Aorta (tissue), 5 donors: ENCODE measurements at regions not wholly inside any gene's neighbourhood (a gene's known extent, or its start where the extent isn't known, plus 50 kb on each side); places are given as distances from the start of the nearest gene placed in this dataset.

ENCODE experiments used
- ATAC-seq: fragments of 200-7000 bp; cut with Tn5 transposase; one replicate; pipeline ENCODE4 v1.9.1; 2022; ENCODE audit warnings: moderate library complexity; ENCODE audit not compliant: low FRiP score
- DNase-seq, 2 donors: peaks; one replicate each; pipeline ENCODE4 v3.0.0-alpha.2; 2020
- H3K27ac ChIP-seq, 2 donors: one replicate each; pipeline ENCODE4 v1.5.1; 2013; ENCODE audit warnings: low read length in 2 of 2, mild to moderate bottlenecking in 2 of 2, moderate library complexity in 2 of 2, control low read depth in 1 of 2, inconsistent platforms in 1 of 2, low read depth in 1 of 2
- H3K27me3 ChIP-seq, 2 donors: one replicate each; pipeline ENCODE4 v1.6.1; 2013; ENCODE audit warnings: control low read depth in 1 of 2, low read length in 1 of 2, mild to moderate bottlenecking in 1 of 2, moderate library complexity in 1 of 2; ENCODE audit not compliant: insufficient read depth in 2 of 2, control insufficient read depth in 1 of 2
- H3K36me3 ChIP-seq, 2 donors: one replicate each; pipeline ENCODE4 v1.6.1; 2013; ENCODE audit warnings: control low read depth in 1 of 2, low read length in 1 of 2, mild to moderate bottlenecking in 1 of 2; ENCODE audit not compliant: insufficient read depth in 2 of 2, control insufficient read depth in 1 of 2
- H3K4me1 ChIP-seq, 2 donors: one replicate each; pipeline ENCODE4 v1.6.1; 2013; ENCODE audit warnings: low read length in 2 of 2, control low read depth in 1 of 2, mild to moderate bottlenecking in 1 of 2, moderate library complexity in 1 of 2; ENCODE audit not compliant: insufficient read depth in 2 of 2, control insufficient read depth in 1 of 2
- H3K4me3 ChIP-seq, 2 donors: one replicate each; pipeline ENCODE4 v1.5.1; 2013; ENCODE audit warnings: low read length in 2 of 2, control low read depth in 1 of 2, mild to moderate bottlenecking in 1 of 2
- H3K9me3 ChIP-seq: one replicate; pipeline ENCODE4 v1.6.1; 2013; ENCODE audit warnings: mild to moderate bottlenecking, low read length; ENCODE audit not compliant: control insufficient read depth
- whole genome bisulfite sequencing, 2 donors: extraction: QIAGEN DNeasy Blood & Tissue Kit; methylation state at CpG; one replicate each; pipeline ENCODE4 v1.1.7; 2013; 5-methylcytosine and 5-hydroxymethylcytosine counted together
- intact Hi-C, 2 donors: fragments of 100-400 bp; cut with DNase I; formaldehyde crosslinking; loops; one replicate each; pipeline versions ENCODE4 v1.14.2 to v1.15.0; 2022
- donor health status: healthy with polysubstance abuse.
- donor health status: Bipolar disorder and iron deficiency.
- donor health status: DM: no; HTN: no; CAD: no.
- donor health status: DM: no; HTN: no; CAD: no.
- donor health status: DM: yes; HTN: yes; CAD: no.

- WGBS, 2 donors: 90 to 93% methylated on average over 1 of the region's 1 CpG
- ATAC-seq: no peak
Measured at GRCh38 chr11:15580056-15580774, 465.5 kb downstream of the INSC start.

GRCh38 chr11:15580775-15581095 lies 466.0 kb downstream of the INSC start:
- Histone ChIP-seq H3K36me3 (no peaks in the 10 kb centered on the region), H3K4me1 (no peaks in the 10 kb centered on the region), H3K27me3 (peaks cover 0 to 2% of the 10 kb centered on the region in 2 donors), H3K27ac (no peak overlapping the region), H3K4me3 (no peak overlapping the region), H3K9me3 (peaks cover 1% of the 10 kb centered on the region)
- DNase-seq: no peak
- ATAC-seq: no peak
- intact Hi-C loops: no loop called here
- whole genome bisulfite sequencing, 2 donors: 87 to 89% methylated on average over 3 of the region's 3 CpGs

More at GRCh38 chr11:15580056-15580774, 465.5 kb downstream of the INSC start:
- Histone ChIP-seq H3K36me3 (no peaks in the 10 kb centered on the region), H3K9me3 (peaks cover 1% of the 10 kb centered on the region), H3K27me3 (peaks cover 0 to 2% of the 10 kb centered on the region in 2 donors), H3K27ac (no peak overlapping the region), H3K4me1 (no peaks in the 10 kb centered on the region), H3K4me3 (no peak overlapping the region)
- intact Hi-C loops: no loop called here
- DNase-seq: no peak

GRCh38 chr11:15584158-15584557 lies 469.4 kb downstream of the INSC start:
- DNase-seq (no peak), ATAC-seq (no peak)
- 93 to 94% methylated on average over 5 of the region's 5 CpGs for WGBS, 2 donors

GRCh38 chr11:15585602-15586331 lies 471.0 kb downstream of the INSC start:
- ATAC-seq (peak; percentile 55), DNase-seq (no peak)
- Histone ChIP-seq H3K36me3 (no peaks in the 10 kb centered on the region), H3K27ac (no peak overlapping the region), H3K27me3 (no peaks in the 10 kb centered on the region), H3K4me3 (no peak overlapping the region), H3K4me1 (no peaks in the 10 kb centered on the region), H3K9me3 (no peaks in the 10 kb centered on the region)
- intact Hi-C loops: no loop called here
- WGBS, 2 donors: 78 to 81% methylated on average over 4 of the region's 4 CpGs

More at GRCh38 chr11:15584158-15584557, 469.4 kb downstream of the INSC start:
- H3K4me3 ChIP-seq: no peak overlapping the region
- peaks cover 0 to 2% of the 10 kb centered on the region in 2 donors for H3K27me3 ChIP-seq
- no peaks in the 10 kb centered on the region for H3K36me3 ChIP-seq
- intact Hi-C loops: no loop called here
- no peak overlapping the region for H3K27ac ChIP-seq
- no peaks in the 10 kb centered on the region for H3K4me1 ChIP-seq
- H3K9me3 ChIP-seq: peaks cover 1% of the 10 kb centered on the region

DNA sequence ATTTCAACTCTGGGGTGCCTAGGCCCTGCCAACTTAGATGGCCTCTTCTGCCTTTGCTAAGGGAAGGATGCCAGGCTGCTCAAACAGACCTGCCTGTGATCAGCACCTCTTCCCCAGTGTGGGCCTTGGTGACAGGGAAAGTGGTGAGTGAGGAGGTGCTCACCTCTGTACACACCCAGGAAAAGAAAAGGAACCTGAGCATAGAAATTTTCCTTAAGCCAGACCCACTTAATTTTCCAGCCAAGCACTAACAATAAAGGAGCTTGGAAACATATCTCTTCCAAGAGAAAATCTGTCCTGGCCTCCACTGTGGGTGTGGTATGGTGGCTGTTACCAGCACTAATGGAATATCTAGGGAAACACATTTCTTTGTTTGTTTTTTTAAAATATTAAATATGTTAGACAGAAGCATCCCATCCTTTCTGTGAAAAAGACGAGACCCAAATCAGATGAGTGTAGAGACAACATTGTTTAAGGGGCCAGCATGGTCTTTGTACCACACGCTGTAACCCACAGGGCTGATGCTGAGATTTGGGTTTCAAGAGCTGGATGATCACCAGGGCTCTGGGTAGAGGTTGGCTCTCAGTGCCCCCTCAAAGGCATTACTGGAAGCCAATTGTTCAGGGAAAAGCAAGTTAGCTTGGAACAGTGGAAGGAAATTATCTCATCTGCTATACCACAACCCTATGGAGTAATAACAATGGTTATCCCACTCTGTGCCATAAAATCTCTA lies 472.2 kb downstream of the INSC start:
- 82 to 89% methylated on average over 2 of the region's 2 CpGs for WGBS, 2 donors
- Histone ChIP-seq H3K4me3 (no peak overlapping the region), H3K27ac (no peak overlapping the region), H3K4me1 (no peaks in the 10 kb centered on the region), H3K27me3 (no peaks in the 10 kb centered on the region), H3K9me3 (no peaks in the 10 kb centered on the region), H3K36me3 (no peaks in the 10 kb centered on the region)
- ATAC-seq (no peak), DNase-seq (no peak)
- intact Hi-C loops: no loop called here

GRCh38 chr11:15589070-15589626 lies 474.4 kb downstream of the INSC start:
- ATAC-seq: no peak
- 95% methylated on average over 8 of the region's 8 CpGs for WGBS, 2 donors
- no peaks in the 10 kb centered on the region for H3K4me1 ChIP-seq

GRCh38 chr11:15590132-15590531 lies 475.4 kb downstream of the INSC start:
- no peaks in the 10 kb centered on the region for H3K9me3 ChIP-seq
- H3K4me3 ChIP-seq: no peak overlapping the region
- DNase-seq (no peak), ATAC-seq (no peak)
- no peak overlapping the region for H3K27ac ChIP-seq
- no peaks in the 10 kb centered on the region for H3K4me1 ChIP-seq
- no peaks in the 10 kb centered on the region for H3K36me3 ChIP-seq
- no peaks in the 10 kb centered on the region for H3K27me3 ChIP-seq
- intact Hi-C loops: no loop called here
- WGBS, 2 donors: 65% methylated on average over 1 of the region's 1 CpG

More at GRCh38 chr11:15589070-15589626, 474.4 kb downstream of the INSC start:
- H3K4me3 ChIP-seq: no peak overlapping the region
- no peak for DNase-seq
- H3K27ac ChIP-seq: no peak overlapping the region
- H3K36me3 ChIP-seq: no peaks in the 10 kb centered on the region
- no peaks in the 10 kb centered on the region for H3K9me3 ChIP-seq
- intact Hi-C loops: no loop called here
- no peaks in the 10 kb centered on the region for H3K27me3 ChIP-seq

DNA sequence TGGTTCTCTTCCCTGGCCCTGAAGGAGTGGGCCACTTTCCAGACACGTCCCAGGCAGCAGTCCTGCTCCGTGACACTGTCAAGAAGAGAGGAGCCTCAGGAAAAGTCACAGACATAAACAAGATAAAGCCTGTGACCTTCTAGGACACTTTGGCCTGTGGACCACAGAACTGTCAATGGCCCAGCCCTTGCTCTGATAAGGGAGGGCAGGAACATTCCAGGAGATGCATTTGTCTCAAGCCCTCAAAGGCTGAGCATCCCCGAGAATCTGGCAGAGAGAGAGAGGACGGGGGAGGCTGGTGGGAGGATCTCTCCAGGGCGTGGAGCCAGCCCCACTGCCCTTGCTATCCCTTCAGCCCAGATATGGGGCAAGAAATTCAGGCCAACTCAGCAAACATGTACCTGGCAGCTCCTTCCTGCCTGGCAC lies 476.4 kb downstream of the INSC start:
- intact Hi-C loops: no loop called here
- Histone ChIP-seq H3K27ac (no peak overlapping the region), H3K9me3 (no peaks in the 10 kb centered on the region), H3K4me1 (peaks cover 0 to 3% of the 10 kb centered on the region in 2 donors), H3K4me3 (no peak overlapping the region), H3K36me3 (no peaks in the 10 kb centered on the region), H3K27me3 (no peaks in the 10 kb centered on the region)
- WGBS, 2 donors: 58 to 71% methylated on average over 5 of the region's 5 CpGs
- DNase-seq (no peak), ATAC-seq (no peak)
